Left lung (tissue), 4 donors: ENCODE measurements at regions not wholly inside any gene's neighbourhood (a gene's known extent, or its start where the extent isn't known, plus 50 kb on each side); places are given as distances from the start of the nearest gene placed in this dataset.

Experiments used
- ATAC-seq: fragments of 200-7000 bp; cut with Tn5 transposase; one replicate; pipeline ENCODE4 v1.9.1; 2020; ENCODE audit warnings: moderate library complexity
- DNase-seq, 4 donors: peaks; one replicate each; pipeline ENCODE4 v3.0.0-alpha.2; 2013 to 2020
- H3K27ac ChIP-seq, 2 donors: fragments of 200-600 bp; sonication (generic) in 1 of 2; one replicate each; pipeline versions ENCODE4 v1.5.0 to v1.8.0; 2020 to 2021
- H3K27me3 ChIP-seq, 2 donors: fragments of 200-600 bp; sonication (generic) in 1 of 2; one replicate each; pipeline versions ENCODE4 v1.5.0 to v1.8.0; 2020 to 2021
- H3K36me3 ChIP-seq, 2 donors: fragments of 200-600 bp; sonication (generic) in 1 of 2; one replicate each; pipeline versions ENCODE4 v1.5.0 to v1.8.0; 2020 to 2021
- H3K4me1 ChIP-seq, 2 donors: fragments of 200-600 bp; one replicate each; pipeline ENCODE4 v1.8.0; 2021
- H3K4me3 ChIP-seq, 2 donors: fragments of 200-600 bp; sonication (generic) in 1 of 2; one replicate each; pipeline versions ENCODE4 v1.5.0 to v1.8.0; 2020 to 2021; ENCODE audit warnings: mild to moderate bottlenecking in 1 of 2
- H3K9me3 ChIP-seq, 2 donors: fragments of 200-600 bp; sonication (generic) in 1 of 2; one replicate each; pipeline versions ENCODE4 v1.5.0 to v1.8.0; 2020 to 2021
- CTCF ChIP-seq, 2 donors: fragments of 200-600 bp; sonication (generic) in 1 of 2; IDR thresholded peaks; one replicate each; pipeline versions ENCODE4 v1.5.0 to v1.8.0; 2021; ENCODE audit warnings: antibody characterized with exemption in 2 of 2
- intact Hi-C, 2 donors: fragments of 100-400 bp; cut with DNase I; formaldehyde crosslinking; loops; one replicate each; pipeline versions ENCODE4 v1.11.2 to v1.14.2; 2022
- donor health status: DM: no; HTN: yes; CAD: no.
- donor health status: DM: no; HTN: no; CAD: no.

DNA sequence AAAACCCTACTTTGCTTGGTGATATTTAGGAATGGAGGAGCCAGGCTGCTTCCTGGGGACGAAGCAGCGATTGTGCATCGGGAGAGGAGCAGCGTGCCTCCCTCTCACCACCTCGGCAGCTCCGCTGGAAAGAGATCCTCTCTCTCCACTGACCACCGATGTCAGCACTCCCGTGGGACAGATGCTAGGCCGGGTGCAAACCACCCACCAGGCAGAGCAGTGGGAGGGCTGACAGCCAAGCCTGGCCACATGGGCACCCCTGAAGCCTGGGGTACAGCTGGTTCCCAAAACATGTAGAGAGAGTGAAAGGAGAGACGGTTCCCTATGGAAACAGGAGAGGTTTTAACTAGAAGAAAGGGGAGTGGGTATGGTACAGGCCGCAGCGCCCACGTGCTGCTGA is 220.0 kb downstream of the ANKRD60 start:
- DNase-seq: no peak
- no peaks in the 10 kb centered on the region for H3K4me1 ChIP-seq
- no peaks in the 10 kb centered on the region for H3K9me3 ChIP-seq
- no peak for TF ChIP-seq CTCF (IDR thresholded peaks at IDR 0.05)
- intact Hi-C loops: no loop called here
- H3K27ac ChIP-seq: no peak overlapping the region
- no peak overlapping the region for H3K4me3 ChIP-seq
- H3K27me3 ChIP-seq: no peaks in the 10 kb centered on the region
- ATAC-seq: no peak
- no peaks in the 10 kb centered on the region for H3K36me3 ChIP-seq

DNA sequence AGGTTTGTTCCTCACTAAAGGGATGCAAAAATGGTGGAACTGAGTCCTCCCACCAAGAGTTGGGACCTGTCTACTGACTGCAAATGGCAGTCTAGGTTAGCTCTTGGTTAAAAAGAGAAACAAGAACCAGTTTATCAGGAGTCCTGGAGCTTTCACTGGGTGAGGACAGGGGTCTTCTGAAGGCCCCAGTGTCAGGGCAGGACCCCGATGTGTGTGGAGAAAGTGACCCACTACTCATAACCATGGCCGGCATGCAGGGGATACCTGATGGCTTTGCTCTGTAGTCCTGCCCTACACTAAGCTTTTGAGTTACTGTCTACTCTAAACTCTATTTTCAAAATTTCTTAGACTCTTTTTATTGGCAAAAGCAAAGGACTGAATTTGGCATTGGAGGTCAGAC is 220.5 kb downstream of the ANKRD60 start:
- Histone ChIP-seq H3K4me3 (no peak overlapping the region), H3K9me3 (no peaks in the 10 kb centered on the region), H3K36me3 (no peaks in the 10 kb centered on the region), H3K27ac (no peak overlapping the region), H3K4me1 (no peaks in the 10 kb centered on the region), H3K27me3 (no peaks in the 10 kb centered on the region)
- DNase-seq (no peak), ATAC-seq (no peak)
- intact Hi-C loops: no loop called here
- no peak for TF ChIP-seq CTCF (IDR thresholded peaks at IDR 0.05)

DNA sequence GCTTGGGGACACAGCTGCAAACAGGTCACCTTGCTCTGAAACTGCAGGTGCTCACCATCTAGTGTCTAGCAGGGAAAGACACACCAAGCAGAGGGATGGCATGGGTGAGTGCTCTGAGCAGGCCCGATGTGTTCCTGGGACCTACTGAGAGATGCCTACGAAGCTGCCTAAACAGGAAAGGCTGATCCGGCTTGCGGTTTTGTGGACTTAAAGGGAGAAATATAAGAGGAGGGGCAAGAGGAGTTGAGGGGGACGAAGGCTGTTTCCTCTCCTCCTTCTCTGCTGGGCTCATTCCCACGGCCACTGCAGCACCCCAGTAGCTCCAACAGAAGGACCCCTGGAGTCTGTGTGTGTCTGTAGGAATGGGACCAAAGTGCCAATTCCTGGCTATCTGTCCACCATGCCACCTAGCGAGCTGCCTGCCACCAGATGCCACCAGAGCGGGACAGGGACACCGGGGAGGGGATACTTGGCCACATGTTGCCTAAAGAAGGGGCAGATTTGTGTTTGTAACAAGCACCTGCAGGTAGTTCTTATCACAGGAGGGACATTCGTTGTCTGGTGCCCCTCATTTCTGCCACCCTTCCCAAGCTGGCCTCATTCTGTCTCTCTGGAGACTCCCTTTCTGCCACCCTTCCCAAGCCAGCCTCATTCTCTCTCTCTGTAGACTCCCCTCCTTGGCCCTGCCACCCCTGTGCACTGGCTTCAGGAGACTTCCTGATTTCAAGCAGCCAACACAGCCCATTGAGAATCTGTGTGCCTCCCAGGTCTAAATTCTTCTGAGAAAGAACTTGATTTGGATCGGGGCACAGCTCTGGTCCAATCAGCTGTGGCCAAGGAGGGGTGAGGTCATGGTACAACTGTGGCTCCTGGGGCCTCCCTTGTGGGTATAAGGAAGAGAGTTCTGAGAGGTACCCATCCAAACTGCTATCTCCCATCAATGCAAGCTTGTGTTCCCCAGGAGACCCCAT is 221.8 kb downstream of the ANKRD60 start:
- H3K9me3 ChIP-seq: no peaks in the 10 kb centered on the region
- intact Hi-C loops: no loop called here
- H3K27me3 ChIP-seq: no peaks in the 10 kb centered on the region
- no peak for DNase-seq
- H3K36me3 ChIP-seq: no peaks in the 10 kb centered on the region
- H3K4me3 ChIP-seq: no peak overlapping the region
- H3K4me1 ChIP-seq: no peaks in the 10 kb centered on the region
- TF ChIP-seq CTCF (IDR thresholded peaks at IDR 0.05): no peak
- no peak overlapping the region for H3K27ac ChIP-seq
- no peak for ATAC-seq

DNA sequence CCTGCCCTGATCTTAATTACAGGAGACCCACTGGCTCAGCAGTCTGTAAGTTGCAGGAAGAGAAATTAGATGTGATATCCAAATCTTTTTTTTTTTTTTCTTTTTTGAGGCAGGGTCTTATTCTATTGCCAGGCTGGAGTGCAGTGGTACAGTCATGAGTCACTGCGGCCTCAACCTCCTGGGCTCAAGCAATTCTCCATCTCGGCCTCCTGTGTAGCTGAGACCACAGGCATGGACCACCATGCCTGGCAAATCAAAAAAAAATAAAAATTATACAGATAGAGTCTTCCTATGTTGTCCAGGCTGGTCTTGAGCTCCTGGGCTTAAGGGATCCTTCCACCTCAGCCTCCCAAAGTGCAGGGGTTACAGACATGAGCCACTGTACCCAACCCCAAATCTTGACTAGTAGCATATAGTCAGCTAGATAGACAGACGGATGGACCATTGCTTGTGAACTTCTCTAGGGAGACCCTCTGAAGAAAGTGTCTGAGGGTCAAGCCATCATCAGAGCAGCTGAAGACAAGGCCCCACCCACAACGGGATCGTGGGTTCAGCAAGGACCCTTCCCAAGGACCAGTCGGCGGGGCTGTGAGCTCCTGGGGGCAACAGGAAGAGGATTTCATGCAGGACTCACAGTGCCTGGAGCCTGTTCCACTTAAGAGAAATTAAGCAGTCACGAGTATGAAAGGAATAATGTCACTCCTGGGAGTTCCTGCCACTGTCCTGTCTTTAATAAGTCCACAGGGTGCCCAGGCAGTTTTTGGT is 222.7 kb downstream of the ANKRD60 start:
- Histone ChIP-seq H3K4me3 (no peak overlapping the region), H3K9me3 (no peaks in the 10 kb centered on the region), H3K36me3 (no peaks in the 10 kb centered on the region), H3K27ac (no peak overlapping the region), H3K27me3 (no peaks in the 10 kb centered on the region), H3K4me1 (no peaks in the 10 kb centered on the region)
- no peak for TF ChIP-seq CTCF (IDR thresholded peaks at IDR 0.05)
- intact Hi-C loops: no loop called here
- ATAC-seq (no peak), DNase-seq (no peak)

GRCh38 chr20:58004900-58005299 is 223.6 kb downstream of the ANKRD60 start:
- no peaks in the 10 kb centered on the region for H3K27me3 ChIP-seq
- H3K36me3 ChIP-seq: no peaks in the 10 kb centered on the region
- H3K4me3 ChIP-seq: no peak overlapping the region
- intact Hi-C loops: no loop called here
- H3K4me1 ChIP-seq: no peaks in the 10 kb centered on the region
- no peaks in the 10 kb centered on the region for H3K9me3 ChIP-seq
- no peak overlapping the region for H3K27ac ChIP-seq
- ATAC-seq (no peak), DNase-seq (no peak)
- no peak for TF ChIP-seq CTCF (IDR thresholded peaks at IDR 0.05)
